ENCODE measurements at regions not wholly inside any gene's neighbourhood (a gene's known extent, or its start where the extent isn't known, plus 50 kb on each side); places are given as distances from the start of the nearest gene placed in this dataset.

- TF ChIP-seq, protein P1, sequence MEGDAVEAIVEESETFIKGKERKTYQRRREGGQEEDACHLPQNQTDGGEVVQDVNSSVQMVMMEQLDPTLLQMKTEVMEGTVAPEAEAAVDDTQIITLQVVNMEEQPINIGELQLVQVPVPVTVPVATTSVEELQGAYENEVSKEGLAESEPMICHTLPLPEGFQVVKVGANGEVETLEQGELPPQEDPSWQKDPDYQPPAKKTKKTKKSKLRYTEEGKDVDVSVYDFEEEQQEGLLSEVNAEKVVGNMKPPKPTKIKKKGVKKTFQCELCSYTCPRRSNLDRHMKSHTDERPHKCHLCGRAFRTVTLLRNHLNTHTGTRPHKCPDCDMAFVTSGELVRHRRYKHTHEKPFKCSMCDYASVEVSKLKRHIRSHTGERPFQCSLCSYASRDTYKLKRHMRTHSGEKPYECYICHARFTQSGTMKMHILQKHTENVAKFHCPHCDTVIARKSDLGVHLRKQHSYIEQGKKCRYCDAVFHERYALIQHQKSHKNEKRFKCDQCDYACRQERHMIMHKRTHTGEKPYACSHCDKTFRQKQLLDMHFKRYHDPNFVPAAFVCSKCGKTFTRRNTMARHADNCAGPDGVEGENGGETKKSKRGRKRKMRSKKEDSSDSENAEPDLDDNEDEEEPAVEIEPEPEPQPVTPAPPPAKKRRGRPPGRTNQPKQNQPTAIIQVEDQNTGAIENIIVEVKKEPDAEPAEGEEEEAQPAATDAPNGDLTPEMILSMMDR (IDR thresholded peaks at IDR 0.05; ENCODE audit: low read depth, low read length): no peak
- H3K4me3 ChIP-seq (ENCODE audit: low read depth, low read length): no peak overlapping the region
Measured at GRCh38 chr15:92565351-92566125, 90.0 kb downstream of the FAM174B start.

DNA sequence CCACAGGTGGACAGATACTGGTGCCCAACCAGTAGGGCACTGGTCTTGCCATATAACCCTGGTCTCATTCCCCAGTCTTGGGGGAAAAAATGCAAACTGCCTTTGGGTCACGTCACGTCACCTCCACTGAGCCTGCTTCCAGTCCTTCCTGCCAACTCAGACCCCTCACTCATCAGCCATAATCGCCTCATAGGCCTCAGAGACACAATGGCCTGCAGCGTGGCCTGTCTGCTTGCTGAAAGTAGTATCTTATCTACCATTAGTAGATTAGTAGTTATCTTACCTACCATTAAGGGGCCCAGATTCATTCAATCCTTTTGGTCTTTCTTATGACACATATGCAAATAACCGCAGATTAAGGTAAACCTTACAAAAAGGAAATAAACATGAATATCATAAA is 93.8 kb downstream of the FAM174B start:
- H3K4me3 ChIP-seq (ENCODE audit: low read depth, low read length): no peak overlapping the region
- TF ChIP-seq, protein P1 (IDR thresholded peaks at IDR 0.05; ENCODE audit: low read depth, low read length): no peak

DNA sequence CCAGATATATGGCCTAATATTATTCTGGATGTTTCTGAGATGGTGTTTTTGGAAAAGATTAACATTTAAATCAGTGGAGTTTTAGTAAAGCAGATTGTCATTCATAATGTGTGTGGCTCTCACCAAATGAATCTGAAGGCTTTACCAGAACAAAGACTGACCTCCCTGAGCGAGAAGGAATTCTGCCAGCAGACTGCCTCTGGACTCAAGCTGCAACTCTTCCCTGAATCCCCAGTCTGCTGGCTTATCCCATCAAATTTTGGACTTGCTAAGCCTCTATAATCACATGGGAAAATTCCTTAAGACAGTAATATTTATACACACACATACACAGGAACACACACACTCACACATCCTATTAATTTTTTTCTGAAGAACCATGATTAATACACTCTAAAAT is 102.3 kb downstream of the FAM174B start:
- TF ChIP-seq, protein P1 (IDR thresholded peaks at IDR 0.05; ENCODE audit: low read depth, low read length): no peak
- H3K4me3 ChIP-seq (ENCODE audit: low read depth, low read length): no peak overlapping the region

DNA sequence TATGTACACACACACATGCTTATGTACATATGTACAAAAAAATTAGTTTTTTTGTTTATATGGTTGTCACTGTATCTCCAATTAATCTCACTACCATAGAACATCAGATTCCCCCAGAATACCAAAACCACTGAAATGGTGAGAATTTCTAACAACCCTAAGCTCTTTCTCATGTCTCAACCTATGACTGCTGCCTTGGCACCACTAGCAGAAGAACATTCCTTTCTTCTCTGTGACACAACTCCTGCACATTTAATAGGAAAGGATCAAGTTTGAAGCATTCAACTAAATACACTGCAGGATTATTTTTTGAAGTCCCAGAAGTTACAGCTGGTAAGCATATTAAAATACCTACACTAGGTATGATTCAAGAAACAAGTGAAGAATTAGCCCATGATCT is 109.6 kb downstream of the FAM174B start:
- TF ChIP-seq, protein P1 (IDR thresholded peaks at IDR 0.05; ENCODE audit: low read depth, low read length): no peak

DNA sequence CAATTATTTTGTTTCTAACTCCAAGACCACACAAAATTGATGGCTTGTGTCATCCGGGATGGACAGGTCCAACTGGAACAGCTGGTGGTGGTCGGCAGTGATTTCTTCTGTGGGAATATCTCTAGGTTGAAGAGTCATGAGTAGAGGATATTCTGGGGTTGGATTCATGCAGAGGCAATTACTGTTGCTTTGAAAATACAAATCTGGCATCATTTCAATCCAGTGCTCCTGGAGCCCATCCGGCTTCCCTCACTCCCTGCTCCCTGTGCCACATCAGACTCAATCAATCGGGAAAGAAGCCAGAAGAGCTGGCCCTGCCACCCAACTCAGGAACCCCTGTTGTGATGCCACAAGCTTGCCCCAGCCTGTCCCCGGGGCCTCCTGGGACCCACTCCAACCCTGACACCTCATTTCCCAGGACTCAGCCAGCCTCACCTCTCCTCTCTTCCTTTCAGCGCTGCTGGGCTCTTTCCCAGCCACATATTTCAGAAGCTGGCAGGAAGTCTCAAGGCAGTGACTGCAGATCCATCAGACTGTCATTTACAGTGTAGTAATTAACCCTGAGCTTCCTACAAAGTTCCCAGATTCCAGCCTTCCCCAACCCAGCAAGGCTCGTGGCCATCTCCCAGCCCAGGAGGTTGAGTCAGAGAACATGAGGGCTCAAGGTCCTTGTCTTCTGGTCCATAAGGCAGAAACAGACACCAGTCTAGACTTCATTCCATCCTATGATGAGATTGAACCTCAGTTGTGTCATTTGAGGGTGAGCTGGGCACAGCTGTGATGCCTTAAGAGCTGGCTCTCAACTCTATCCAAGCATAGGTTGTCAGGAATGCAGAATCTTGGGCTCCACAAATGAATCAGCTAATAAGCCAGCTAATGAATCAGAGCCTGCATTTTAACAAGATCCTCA is 114.0 kb downstream of the FAM174B start:
- no peak overlapping the region for H3K4me3 ChIP-seq (ENCODE audit: low read depth, low read length)
- TF ChIP-seq, protein P1 (IDR thresholded peaks at IDR 0.05; ENCODE audit: low read depth, low read length): no peak

More for the DNA sequence above, 109.6 kb downstream of the FAM174B start:
- no peak overlapping the region for H3K4me3 ChIP-seq (ENCODE audit: low read depth, low read length)

DNA sequence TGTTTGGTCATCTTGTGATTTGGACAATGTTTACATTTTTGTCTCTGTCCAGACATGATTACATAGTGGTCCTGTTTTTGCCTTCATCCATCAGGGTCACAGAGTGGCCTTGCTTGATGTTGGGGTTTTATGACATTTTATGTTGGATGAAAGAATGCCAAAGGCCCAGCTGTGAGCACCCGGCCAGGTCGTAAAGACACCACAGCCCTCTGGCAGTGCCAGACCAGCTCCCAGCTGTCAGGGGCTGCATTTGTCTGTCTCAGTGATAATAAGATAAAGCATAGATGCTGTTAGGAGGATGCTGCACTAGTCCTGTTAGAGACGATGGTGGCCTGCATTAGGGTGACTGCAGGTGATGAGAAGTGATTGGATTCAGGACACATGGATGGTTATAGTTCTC is 117.5 kb downstream of the FAM174B start:
- TF ChIP-seq, protein P1 (IDR thresholded peaks at IDR 0.05; ENCODE audit: low read depth, low read length): no peak
- H3K4me3 ChIP-seq (ENCODE audit: low read depth, low read length): no peak overlapping the region

GRCh38 chr15:92533298-92533697 is 122.3 kb downstream of the FAM174B start:
- TF ChIP-seq, protein P1 (IDR thresholded peaks at IDR 0.05; ENCODE audit: low read depth, low read length): no peak
- H3K4me3 ChIP-seq (ENCODE audit: low read depth, low read length): no peak overlapping the region
